ENCODE measurements at regions not wholly inside any gene's neighbourhood (a gene's known extent, or its start where the extent isn't known, plus 50 kb on each side); places are given as distances from the start of the nearest gene placed in this dataset.

DNA sequence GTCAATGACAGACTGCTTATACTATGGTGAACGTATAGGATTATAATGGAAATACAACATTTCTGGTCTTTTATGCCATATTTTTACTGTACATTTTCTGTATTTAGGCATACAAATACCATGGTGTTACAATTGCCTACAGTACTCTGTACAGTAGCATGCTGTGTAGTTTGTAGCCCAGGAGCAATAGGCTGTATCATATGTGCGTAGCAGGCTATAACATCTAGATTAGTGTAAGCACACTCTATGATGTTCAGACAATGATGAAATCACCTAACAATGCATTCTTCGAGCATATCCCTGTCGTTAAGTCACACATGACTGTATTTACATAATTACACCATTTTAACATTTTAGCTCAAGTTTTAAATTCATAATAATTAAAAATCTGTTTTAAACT is 556.6 kb upstream of the ZNF804A start:
- no peaks in the 10 kb centered on the region for H4K20me1 ChIP-seq (ENCODE audit: insufficient read depth)
- H3F3A ChIP-seq (ENCODE audit: insufficient read depth, low read length, poor library complexity, severe bottlenecking), result no peaks in the 10 kb centered on the region
- no peak overlapping the region for H3K9ac ChIP-seq (ENCODE audit: low read length)
- H3K9me2 ChIP-seq (ENCODE audit: insufficient read depth, low read length), result no peaks in the 10 kb centered on the region
- H3K4me3 ChIP-seq (ENCODE audit: low read length), result no peak overlapping the region
- H3K36me3 ChIP-seq (ENCODE audit: insufficient read depth, low read length), result no peaks in the 10 kb centered on the region
- no peak overlapping the region for H2AFZ ChIP-seq (ENCODE audit: low read depth, low read length)
- TF ChIP-seq RAD21 (conservative IDR thresholded peaks at IDR 0.05), result no peak
- TF ChIP-seq, protein P1, sequence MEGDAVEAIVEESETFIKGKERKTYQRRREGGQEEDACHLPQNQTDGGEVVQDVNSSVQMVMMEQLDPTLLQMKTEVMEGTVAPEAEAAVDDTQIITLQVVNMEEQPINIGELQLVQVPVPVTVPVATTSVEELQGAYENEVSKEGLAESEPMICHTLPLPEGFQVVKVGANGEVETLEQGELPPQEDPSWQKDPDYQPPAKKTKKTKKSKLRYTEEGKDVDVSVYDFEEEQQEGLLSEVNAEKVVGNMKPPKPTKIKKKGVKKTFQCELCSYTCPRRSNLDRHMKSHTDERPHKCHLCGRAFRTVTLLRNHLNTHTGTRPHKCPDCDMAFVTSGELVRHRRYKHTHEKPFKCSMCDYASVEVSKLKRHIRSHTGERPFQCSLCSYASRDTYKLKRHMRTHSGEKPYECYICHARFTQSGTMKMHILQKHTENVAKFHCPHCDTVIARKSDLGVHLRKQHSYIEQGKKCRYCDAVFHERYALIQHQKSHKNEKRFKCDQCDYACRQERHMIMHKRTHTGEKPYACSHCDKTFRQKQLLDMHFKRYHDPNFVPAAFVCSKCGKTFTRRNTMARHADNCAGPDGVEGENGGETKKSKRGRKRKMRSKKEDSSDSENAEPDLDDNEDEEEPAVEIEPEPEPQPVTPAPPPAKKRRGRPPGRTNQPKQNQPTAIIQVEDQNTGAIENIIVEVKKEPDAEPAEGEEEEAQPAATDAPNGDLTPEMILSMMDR (IDR thresholded peaks at IDR 0.05; ENCODE audit: poor library complexity, severe bottlenecking), result no peak
- no peak for TF ChIP-seq TAF1 (IDR thresholded peaks at IDR 0.05; ENCODE audit: low read depth)
- TF ChIP-seq POLR2AphosphoS5 (IDR thresholded peaks at IDR 0.05), result no peak
- TF ChIP-seq SMC3 (conservative IDR thresholded peaks at IDR 0.05; ENCODE audit: poor library complexity), result no peak
- no peak for TF ChIP-seq EZH2 (IDR thresholded peaks at IDR 0.05; ENCODE audit: borderline replicate concordance, insufficient read depth, low read length, poor library complexity, severe bottlenecking)
- no peak for TF ChIP-seq MXI1 (conservative IDR thresholded peaks at IDR 0.05; ENCODE audit: poor library complexity, severe bottlenecking)
- TF ChIP-seq EP300 (conservative IDR thresholded peaks at IDR 0.05; ENCODE audit: poor library complexity, severe bottlenecking), result no peak
- TF ChIP-seq REST (IDR thresholded peaks at IDR 0.05; ENCODE audit: borderline replicate concordance), result no peak
- H3K27me3 ChIP-seq (ENCODE audit: insufficient read depth, low read depth, low read length), result no peaks in the 10 kb centered on the region
- H3K79me2 ChIP-seq (replicated peaks; ENCODE audit: insufficient read depth, low read length), result no peaks in the 10 kb centered on the region
- H3K27ac ChIP-seq (ENCODE audit: low read length), result no peak overlapping the region
- H3K4me2 ChIP-seq (ENCODE audit: low read length), result no peak overlapping the region
- H3K9me3 ChIP-seq (ENCODE audit: low read length), result no peaks in the 10 kb centered on the region

- no peak overlapping the region for H3K9ac ChIP-seq (ENCODE audit: low read length)
- no peak overlapping the region for H3K4me3 ChIP-seq (ENCODE audit: low read length)
- no peaks in the 10 kb centered on the region for H3K27me3 ChIP-seq (ENCODE audit: insufficient read depth, low read depth, low read length)
- H3K4me2 ChIP-seq (ENCODE audit: low read length), result no peak overlapping the region
- no peaks in the 10 kb centered on the region for H3K9me2 ChIP-seq (ENCODE audit: insufficient read depth, low read length)
- H3K27ac ChIP-seq (ENCODE audit: low read length), result no peak overlapping the region
- no peak overlapping the region for H2AFZ ChIP-seq (ENCODE audit: low read depth, low read length)
- H3K9me3 ChIP-seq (ENCODE audit: low read length), result no peaks in the 10 kb centered on the region
- no peaks in the 10 kb centered on the region for H3K79me2 ChIP-seq (replicated peaks; ENCODE audit: insufficient read depth, low read length)
- no peaks in the 10 kb centered on the region for H3F3A ChIP-seq (ENCODE audit: insufficient read depth, low read length, poor library complexity, severe bottlenecking)
- TF ChIP-seq TAF1 (IDR thresholded peaks at IDR 0.05; ENCODE audit: low read depth), result no peak
- no peaks in the 10 kb centered on the region for H4K20me1 ChIP-seq (ENCODE audit: insufficient read depth)
- H3K36me3 ChIP-seq (ENCODE audit: insufficient read depth, low read length), result no peaks in the 10 kb centered on the region
Observed at GRCh38 chr2:184047536-184047935, 550.8 kb upstream of the ZNF804A start.

- H3K4me3 ChIP-seq (ENCODE audit: low read length), result no peak overlapping the region
Observed at GRCh38 chr2:184049566-184049965, 548.8 kb upstream of the ZNF804A start.

More at GRCh38 chr2:184049566-184049965, 548.8 kb upstream of the ZNF804A start:
- Histone ChIP-seq H3K4me2 (ENCODE audit: low read length) (no peak overlapping the region), H3K79me2 (replicated peaks; ENCODE audit: insufficient read depth, low read length) (no peaks in the 10 kb centered on the region), H3K9ac (ENCODE audit: low read length) (no peak overlapping the region), H3K36me3 (ENCODE audit: insufficient read depth, low read length) (no peaks in the 10 kb centered on the region), H2AFZ (ENCODE audit: low read depth, low read length) (no peak overlapping the region), H3K9me2 (ENCODE audit: insufficient read depth, low read length) (no peaks in the 10 kb centered on the region), H3F3A (ENCODE audit: insufficient read depth, low read length, poor library complexity, severe bottlenecking) (no peaks in the 10 kb centered on the region), H3K9me3 (ENCODE audit: low read length) (no peaks in the 10 kb centered on the region), H3K27ac (ENCODE audit: low read length) (no peak overlapping the region), H4K20me1 (ENCODE audit: insufficient read depth) (no peaks in the 10 kb centered on the region), H3K27me3 (ENCODE audit: insufficient read depth, low read depth, low read length) (no peaks in the 10 kb centered on the region)
- TF ChIP-seq MXI1 (conservative IDR thresholded peaks at IDR 0.05; ENCODE audit: poor library complexity, severe bottlenecking) (no peak), POLR2AphosphoS5 (IDR thresholded peaks at IDR 0.05) (no peak), EP300 (conservative IDR thresholded peaks at IDR 0.05; ENCODE audit: poor library complexity, severe bottlenecking) (no peak), RAD21 (conservative IDR thresholded peaks at IDR 0.05) (no peak), SMC3 (conservative IDR thresholded peaks at IDR 0.05; ENCODE audit: poor library complexity) (no peak), REST (IDR thresholded peaks at IDR 0.05; ENCODE audit: borderline replicate concordance) (no peak), TAF1 (IDR thresholded peaks at IDR 0.05; ENCODE audit: low read depth) (no peak), EZH2 (IDR thresholded peaks at IDR 0.05; ENCODE audit: borderline replicate concordance, insufficient read depth, low read length, poor library complexity, severe bottlenecking) (no peak)
- TF ChIP-seq, protein P1 (IDR thresholded peaks at IDR 0.05; ENCODE audit: poor library complexity, severe bottlenecking), result no peak
